Stomach (tissue), 8 donors: ENCODE measurements at regions not wholly inside any gene's neighbourhood (a gene's known extent, or its start where the extent isn't known, plus 50 kb on each side); places are given as distances from the start of the nearest gene placed in this dataset.

Source experiments
- DNase-seq, 2 donors: peaks; one replicate each; pipeline versions ENCODE4 v3.0.0 to v3.0.0-alpha.2; 2013 to 2019
- H3K27ac ChIP-seq, 5 donors: fragments of 200-600 bp in 4 of 5; sonication (generic) in 4 of 5; one replicate each; pipeline ENCODE4 v1.5.1; 2013 to 2019; ENCODE audit warnings: mild to moderate bottlenecking in 1 of 5, moderate library complexity in 1 of 5
- H3K27me3 ChIP-seq, 3 donors: fragments of 200-600 bp; sonication (generic); one replicate each; pipeline ENCODE4 v1.5.1; 2017 to 2019; ENCODE audit warnings: mixed run types in 1 of 3
- H3K36me3 ChIP-seq, 4 donors: fragments of 200-600 bp; sonication (generic); 1 replicate in 3 of 4; 2 replicates in 1 of 4; pipeline ENCODE4 v1.5.1; 2016 to 2019
- H3K4me1 ChIP-seq, 4 donors: fragments of 200-600 bp; sonication (generic); one replicate each; pipeline ENCODE4 v1.5.1; 2016 to 2019
- H3K4me3 ChIP-seq, 4 donors: fragments of 200-600 bp; sonication (generic) in 3 of 4; one replicate each; pipeline ENCODE4 v1.5.1; 2016 to 2019; ENCODE audit warnings: mild to moderate bottlenecking in 1 of 4
- H3K9me3 ChIP-seq, 4 donors: fragments of 200-600 bp; sonication (generic); one replicate each; pipeline ENCODE4 v1.5.1; 2016 to 2019
- EP300 ChIP-seq: sonication (generic); formaldehyde crosslinking; IDR thresholded peaks from one replicate; pipeline ENCODE4 v1.6.1; 2017; ENCODE audit warnings: antibody characterized with exemption
- POLR2A ChIP-seq, 4 donors: fragments of 450-650 bp; IDR thresholded peaks; one replicate each; pipeline ENCODE4 v1.6.1; 2016; ENCODE audit warnings: antibody characterized with exemption in 4 of 4, control low read depth in 2 of 4, mild to moderate bottlenecking in 1 of 4, moderate library complexity in 1 of 4
- POLR2AphosphoS5 ChIP-seq, 3 donors: sonication (generic); formaldehyde crosslinking; IDR thresholded peaks; one replicate each; pipeline ENCODE4 v1.6.1; 2016; ENCODE audit warnings: antibody characterized with exemption in 3 of 3
- WGBS, 5 donors: extraction: QIAGEN DNeasy Blood & Tissue Kit in 3 of 5; methylation state at CpG; one replicate each; pipeline versions ENCODE4 v1.1.5 to v1.1.7; 2013 to 2018; 5-methylcytosine and 5-hydroxymethylcytosine counted together
- intact Hi-C: fragments of 100-400 bp; cut with DNase I; formaldehyde crosslinking; loops from one replicate; pipeline ENCODE4 v1.15.1; 2023; ENCODE audit warnings: low total_unique reads
- TF ChIP-seq, protein P1 (sequence below), 7 experiments: fragments of 450-650 bp in 4 of 7; fragments of 200-600 bp in 3 of 7; sonication (generic) in 3 of 7; IDR thresholded peaks; one replicate each; pipeline ENCODE4 v1.5.1; 2016 to 2019; ENCODE audit warnings: antibody characterized with exemption in 7 of 7, control low read depth in 2 of 7, mild to moderate bottlenecking in 1 of 7
- donor health status: healthy with polysubstance abuse.
- donor health status: Bipolar disorder and iron deficiency.
- donor health status: healthy.

GRCh38 chrX:727738-728621 is 97.4 kb downstream of the SHOX start:
- 51 to 55% (median 53%) methylated on average over 19 to 22 of the region's 22 CpGs for WGBS, 5 donors
- H3K4me3 ChIP-seq: no peak overlapping the region

GRCh38 chrX:725971-726370 is 95.4 kb downstream of the SHOX start:
- WGBS, 5 donors: 94 to 95% (median 95%) methylated on average over 9 of the region's 9 CpGs
- intact Hi-C loops: no loop called here
- Histone ChIP-seq H3K27ac (no peak overlapping the region), H3K4me3 (no peak overlapping the region), H3K4me1 (no peaks in the 10 kb centered on the region), H3K9me3 (peaks cover 6 to 35% (median 13%) of the 10 kb centered on the region in 4 donors), H3K36me3 (no peaks in the 10 kb centered on the region), H3K27me3 (no peaks in the 10 kb centered on the region)
- TF ChIP-seq POLR2AphosphoS5 (IDR thresholded peaks at IDR 0.05) (no peak), EP300 (no peak), POLR2A (IDR thresholded peaks at IDR 0.05) (no peak)
- TF ChIP-seq, protein P1, sequence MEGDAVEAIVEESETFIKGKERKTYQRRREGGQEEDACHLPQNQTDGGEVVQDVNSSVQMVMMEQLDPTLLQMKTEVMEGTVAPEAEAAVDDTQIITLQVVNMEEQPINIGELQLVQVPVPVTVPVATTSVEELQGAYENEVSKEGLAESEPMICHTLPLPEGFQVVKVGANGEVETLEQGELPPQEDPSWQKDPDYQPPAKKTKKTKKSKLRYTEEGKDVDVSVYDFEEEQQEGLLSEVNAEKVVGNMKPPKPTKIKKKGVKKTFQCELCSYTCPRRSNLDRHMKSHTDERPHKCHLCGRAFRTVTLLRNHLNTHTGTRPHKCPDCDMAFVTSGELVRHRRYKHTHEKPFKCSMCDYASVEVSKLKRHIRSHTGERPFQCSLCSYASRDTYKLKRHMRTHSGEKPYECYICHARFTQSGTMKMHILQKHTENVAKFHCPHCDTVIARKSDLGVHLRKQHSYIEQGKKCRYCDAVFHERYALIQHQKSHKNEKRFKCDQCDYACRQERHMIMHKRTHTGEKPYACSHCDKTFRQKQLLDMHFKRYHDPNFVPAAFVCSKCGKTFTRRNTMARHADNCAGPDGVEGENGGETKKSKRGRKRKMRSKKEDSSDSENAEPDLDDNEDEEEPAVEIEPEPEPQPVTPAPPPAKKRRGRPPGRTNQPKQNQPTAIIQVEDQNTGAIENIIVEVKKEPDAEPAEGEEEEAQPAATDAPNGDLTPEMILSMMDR (IDR thresholded peaks at IDR 0.05): no peak
- DNase-seq: no peak

More at GRCh38 chrX:727738-728621, 97.4 kb downstream of the SHOX start:
- Histone ChIP-seq H3K27ac (no peak overlapping the region), H3K36me3 (no peaks in the 10 kb centered on the region), H3K27me3 (no peaks in the 10 kb centered on the region), H3K4me1 (no peaks in the 10 kb centered on the region), H3K9me3 (peaks cover 6 to 31% (median 13%) of the 10 kb centered on the region in 4 donors)
- intact Hi-C loops: no loop called here
- TF ChIP-seq, protein P1 (IDR thresholded peaks at IDR 0.05): no peak
- TF ChIP-seq POLR2AphosphoS5 (IDR thresholded peaks at IDR 0.05) (no peak), POLR2A (IDR thresholded peaks at IDR 0.05) (no peak), EP300 (no peak)
- DNase-seq: no peak

DNA sequence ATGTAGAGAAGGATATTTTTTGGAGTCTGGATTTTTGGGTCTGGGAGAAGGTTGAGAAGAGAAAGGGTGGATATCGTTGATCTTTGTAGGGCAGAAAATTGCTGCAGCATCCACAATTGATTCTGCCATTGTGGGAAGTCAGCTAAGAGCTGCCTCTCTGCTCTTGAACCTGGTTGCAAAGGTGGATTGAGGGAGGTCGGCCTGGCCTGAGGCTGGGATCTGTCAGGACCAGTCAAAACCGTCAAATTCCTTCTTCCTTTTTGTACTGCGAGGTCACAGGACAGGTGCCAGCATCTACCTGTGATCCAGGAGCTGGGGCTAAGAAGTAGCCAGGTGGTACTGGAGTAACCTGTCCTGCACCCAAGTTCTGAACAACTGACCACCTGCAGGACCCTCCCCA is 93.7 kb downstream of the SHOX start:
- H3K27ac ChIP-seq: no peak overlapping the region
- DNase-seq: no peak
- TF ChIP-seq POLR2AphosphoS5 (IDR thresholded peaks at IDR 0.05): no peak
- TF ChIP-seq POLR2A (IDR thresholded peaks at IDR 0.05): no peak
- TF ChIP-seq, protein P1 (IDR thresholded peaks at IDR 0.05): no peak
- no peak for TF ChIP-seq EP300
- H3K4me3 ChIP-seq: no peak overlapping the region
- peaks cover 6 to 52% (median 13%) of the 10 kb centered on the region in 4 donors for H3K9me3 ChIP-seq
- no peaks in the 10 kb centered on the region for H3K4me1 ChIP-seq
- no peaks in the 10 kb centered on the region for H3K27me3 ChIP-seq
- intact Hi-C loops: no loop called here
- WGBS, 5 donors: 88 to 96% (median 91%) methylated on average over 4 of the region's 4 CpGs
- no peaks in the 10 kb centered on the region for H3K36me3 ChIP-seq

DNA sequence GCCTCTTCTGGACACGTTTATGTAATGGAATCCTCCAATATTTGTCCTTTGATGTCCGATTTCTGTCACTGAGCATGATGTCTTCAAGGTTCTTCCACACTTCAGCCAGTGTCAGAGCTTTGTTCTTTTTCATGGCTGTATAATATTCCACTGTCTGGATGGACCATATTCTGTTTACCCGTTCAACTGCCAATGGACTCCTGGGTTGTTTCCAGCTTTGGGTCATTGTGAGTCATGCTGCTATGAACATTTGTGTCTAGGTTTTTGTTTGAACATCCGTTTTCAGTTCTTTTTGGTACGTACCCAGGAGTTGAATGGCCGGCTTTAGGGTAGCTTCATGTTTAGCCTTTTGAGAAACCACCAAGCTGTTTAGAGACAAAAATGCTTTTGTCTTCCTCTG is 93.2 kb downstream of the SHOX start:
- intact Hi-C loops: no loop called here
- TF ChIP-seq POLR2AphosphoS5 (IDR thresholded peaks at IDR 0.05) (no peak), EP300 (no peak), POLR2A (IDR thresholded peaks at IDR 0.05) (no peak)
- TF ChIP-seq, protein P1 (IDR thresholded peaks at IDR 0.05): no peak
- Histone ChIP-seq H3K36me3 (no peaks in the 10 kb centered on the region), H3K4me3 (no peak overlapping the region), H3K27me3 (no peaks in the 10 kb centered on the region), H3K4me1 (no peaks in the 10 kb centered on the region), H3K9me3 (peaks cover 6 to 52% (median 13%) of the 10 kb centered on the region in 4 donors), H3K27ac (no peak overlapping the region)
- 77 to 87% (median 80%) methylated on average over 5 to 6 of the region's 6 CpGs for WGBS, 5 donors
- DNase-seq: no peak
